Kidney (tissue), 13 donors: ENCODE measurements at regions not wholly inside any gene's neighbourhood (a gene's known extent, or its start where the extent isn't known, plus 50 kb on each side); places are given as distances from the start of the nearest gene placed in this dataset.
A peak's percentile ranks its signal among the peaks of the same experiment; 100 is the strongest.

ENCODE experiments used
- DNase-seq, 5 donors: peaks; one replicate each; pipeline ENCODE4 v3.0.0-alpha.2; 2013 to 2020
- FAIRE-seq: peaks from 2 replicates; lab custom pipeline; 2012; peaks lifted over from hg19 to GRCh38; lab: Jason Lieb, UNC
- H3K27ac ChIP-seq, 2 donors: one replicate each; pipeline ENCODE4 v1.7.0; 2013; ENCODE audit warnings: low read depth in 2 of 2, low read length in 2 of 2, inconsistent platforms in 1 of 2
- H3K27me3 ChIP-seq: one replicate; pipeline ENCODE4 v1.7.1; 2013; ENCODE audit warnings: low read length, inconsistent platforms; ENCODE audit not compliant: control insufficient read depth, insufficient read depth
- H3K36me3 ChIP-seq, 3 donors: one replicate each; pipeline versions ENCODE4 v1.7.0 to v1.7.1; 2013; ENCODE audit warnings: low read length in 3 of 3, control low read depth in 1 of 3, inconsistent platforms in 1 of 3; ENCODE audit not compliant: insufficient read depth in 3 of 3, control insufficient read depth in 2 of 3
- H3K4me1 ChIP-seq, 3 donors: one replicate each; pipeline versions ENCODE4 v1.7.0 to v1.7.1; 2013; ENCODE audit warnings: low read length in 3 of 3, inconsistent platforms in 1 of 3, low read depth in 1 of 3; ENCODE audit not compliant: control insufficient read depth in 2 of 3, insufficient read depth in 2 of 3
- H3K4me3 ChIP-seq, 3 donors: one replicate each; pipeline versions ENCODE4 v1.7.0 to v1.8.1; 2013; ENCODE audit warnings: low read length in 3 of 3, control low read depth in 1 of 3, inconsistent platforms in 1 of 3
- H3K9ac ChIP-seq, 3 donors: one replicate each; pipeline versions ENCODE4 v1.7.0 to v1.7.1; 2013; ENCODE audit warnings: low read length in 3 of 3, control low read depth in 1 of 3, inconsistent platforms in 1 of 3
- H3K9me3 ChIP-seq, 3 donors: one replicate each; pipeline versions ENCODE4 v1.7.0 to v1.7.1; 2013; ENCODE audit warnings: low read length in 3 of 3, control low read depth in 1 of 3, inconsistent platforms in 1 of 3; ENCODE audit not compliant: control insufficient read depth in 2 of 3, insufficient read depth in 1 of 3
- intact Hi-C: fragments of 100-400 bp; cut with DNase I; formaldehyde crosslinking; loops from one replicate; pipeline ENCODE4 v1.11.1; 2022
- TF ChIP-seq, protein P1 (sequence below): IDR thresholded peaks from 3 replicates; pipeline ENCODE4 v1.5.1; 2012; ENCODE audit warnings: mild to moderate bottlenecking, moderate library complexity, borderline replicate concordance; ENCODE audit not compliant: insufficient read depth; ENCODE audit errors: extremely low read depth
- donor health status: control.
- donor health status: control.
- donor health status: control.
- donor health status: control.
- donor health status: control.
- donor health status: DM: yes; HTN: yes; CAD: no.
- donor health status: Normal renal cell carcinoma (clear cell type).

- Histone ChIP-seq H3K27ac (no peak overlapping the region), H3K9ac (no peak overlapping the region), H3K4me3 (no peak overlapping the region), H3K36me3 (no peaks in the 10 kb centered on the region), H3K4me1 (no peaks in the 10 kb centered on the region), H3K27me3 (no peaks in the 10 kb centered on the region), H3K9me3 (no peaks in the 10 kb centered on the region)
- intact Hi-C loops = no loop called here
- DNase-seq (peak in 2 of 5 donors; percentile 51 to 73), FAIRE-seq (no peak)
- TF ChIP-seq, protein P1, sequence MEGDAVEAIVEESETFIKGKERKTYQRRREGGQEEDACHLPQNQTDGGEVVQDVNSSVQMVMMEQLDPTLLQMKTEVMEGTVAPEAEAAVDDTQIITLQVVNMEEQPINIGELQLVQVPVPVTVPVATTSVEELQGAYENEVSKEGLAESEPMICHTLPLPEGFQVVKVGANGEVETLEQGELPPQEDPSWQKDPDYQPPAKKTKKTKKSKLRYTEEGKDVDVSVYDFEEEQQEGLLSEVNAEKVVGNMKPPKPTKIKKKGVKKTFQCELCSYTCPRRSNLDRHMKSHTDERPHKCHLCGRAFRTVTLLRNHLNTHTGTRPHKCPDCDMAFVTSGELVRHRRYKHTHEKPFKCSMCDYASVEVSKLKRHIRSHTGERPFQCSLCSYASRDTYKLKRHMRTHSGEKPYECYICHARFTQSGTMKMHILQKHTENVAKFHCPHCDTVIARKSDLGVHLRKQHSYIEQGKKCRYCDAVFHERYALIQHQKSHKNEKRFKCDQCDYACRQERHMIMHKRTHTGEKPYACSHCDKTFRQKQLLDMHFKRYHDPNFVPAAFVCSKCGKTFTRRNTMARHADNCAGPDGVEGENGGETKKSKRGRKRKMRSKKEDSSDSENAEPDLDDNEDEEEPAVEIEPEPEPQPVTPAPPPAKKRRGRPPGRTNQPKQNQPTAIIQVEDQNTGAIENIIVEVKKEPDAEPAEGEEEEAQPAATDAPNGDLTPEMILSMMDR = no peak
Observed at GRCh38 chr2:12501469-12502158, 215.1 kb upstream of the TRIB2 start.

DNA sequence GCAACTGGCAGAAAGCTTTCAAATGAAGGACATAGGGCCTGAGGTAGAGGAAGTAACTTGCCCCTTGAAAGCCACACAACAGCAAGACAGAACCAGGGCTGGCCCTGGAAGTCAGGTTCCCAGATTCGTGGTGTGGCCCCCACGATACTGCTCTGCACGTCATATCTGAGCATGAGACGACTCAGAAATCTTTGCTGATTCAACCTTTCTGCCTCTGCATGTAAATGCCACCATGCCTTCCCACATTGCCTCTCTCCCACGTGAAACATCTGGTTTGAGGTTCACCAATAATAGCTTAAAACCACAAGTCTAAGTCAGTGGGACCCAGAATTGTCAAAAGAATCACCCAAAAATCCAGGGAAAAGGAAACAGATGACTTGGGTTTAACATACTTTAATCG is 214.0 kb upstream of the TRIB2 start:
- no peaks in the 10 kb centered on the region for H3K9me3 ChIP-seq
- H3K9ac ChIP-seq = no peak overlapping the region
- no peak for FAIRE-seq
- no peaks in the 10 kb centered on the region for H3K27me3 ChIP-seq
- TF ChIP-seq, protein P1 = no peak
- no peaks in the 10 kb centered on the region for H3K36me3 ChIP-seq
- H3K27ac ChIP-seq = no peak overlapping the region
- DNase-seq = no peak
- no peak overlapping the region for H3K4me3 ChIP-seq
- no peaks in the 10 kb centered on the region for H3K4me1 ChIP-seq
- intact Hi-C loops = no loop called here

DNA sequence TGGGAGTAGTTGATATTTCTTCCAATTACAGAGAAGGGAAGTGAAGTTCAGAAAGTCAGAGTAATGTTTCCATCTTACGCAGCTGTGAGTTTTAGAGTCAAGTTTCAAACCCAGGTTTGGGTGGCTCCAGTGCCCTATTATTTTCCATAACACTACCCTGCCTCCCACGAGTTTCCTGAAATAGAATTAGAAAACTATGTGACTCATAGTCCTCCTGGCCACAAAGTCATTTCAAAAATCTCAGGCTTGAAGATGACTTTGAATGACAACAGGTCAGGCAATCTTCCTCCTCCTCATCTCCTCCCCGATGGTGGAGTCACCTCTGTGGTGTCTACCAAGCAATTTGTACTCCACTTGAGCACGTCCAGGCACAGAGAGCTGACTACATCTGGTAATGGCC is 212.3 kb upstream of the TRIB2 start:
- intact Hi-C loops = no loop called here
- TF ChIP-seq, protein P1 = no peak
- H3K9me3 ChIP-seq = no peaks in the 10 kb centered on the region
- H3K4me1 ChIP-seq = no peaks in the 10 kb centered on the region
- no peak overlapping the region for H3K27ac ChIP-seq
- H3K4me3 ChIP-seq = no peak overlapping the region
- H3K27me3 ChIP-seq = no peaks in the 10 kb centered on the region
- H3K36me3 ChIP-seq = no peaks in the 10 kb centered on the region
- FAIRE-seq (no peak), DNase-seq (no peak)
- no peak overlapping the region for H3K9ac ChIP-seq

GRCh38 chr2:12506846-12507245 is 209.9 kb upstream of the TRIB2 start:
- Histone ChIP-seq H3K9me3 (no peaks in the 10 kb centered on the region), H3K36me3 (no peaks in the 10 kb centered on the region), H3K4me1 (no peaks in the 10 kb centered on the region), H3K27me3 (no peaks in the 10 kb centered on the region), H3K4me3 (no peak overlapping the region), H3K9ac (no peak overlapping the region), H3K27ac (no peak overlapping the region)
- FAIRE-seq = no peak
- DNase-seq = no peak
- TF ChIP-seq, protein P1 = no peak
- intact Hi-C loops = no loop called here
